ENCODE measurements at regions not wholly inside any gene's neighbourhood (a gene's known extent, or its start where the extent isn't known, plus 50 kb on each side); places are given as distances from the start of the nearest gene placed in this dataset.
"Not testable (repeated sequence)": the region's sequence is repeated elsewhere in the genome, so short reads cannot be mapped to it uniquely, and the experiment has no call there.

- DNase-seq = no peak
These were observed 199.5 kb downstream of the TBC1D2B start for GRCh38 chr15:77877869-77878577.

GRCh38 chr15:77876107-77876820 is 201.2 kb downstream of the TBC1D2B start:
- not testable (repeated sequence) for DNase-seq

- DNase-seq = peak; percentile 48 to 62
These were observed 202.3 kb downstream of the TBC1D2B start for GRCh38 chr15:77875066-77875721.

- DNase-seq = no peak
These were observed 203.4 kb downstream of the TBC1D2B start for GRCh38 chr15:77874063-77874462.

- DNase-seq = not testable (repeated sequence)
These were observed 204.7 kb downstream of the TBC1D2B start for GRCh38 chr15:77872521-77873425.

GRCh38 chr15:77871852-77872371 is 205.6 kb downstream of the TBC1D2B start:
- DNase-seq = peak in 1 of 2 experiments; percentile 4

- peak; percentile 57 to 67 for DNase-seq
These were observed 207.1 kb downstream of the TBC1D2B start for GRCh38 chr15:77870195-77871065.

GRCh38 chr15:77869021-77869895 is 208.3 kb downstream of the TBC1D2B start:
- no peak for DNase-seq

GRCh38 chr15:77868048-77868629 is 209.4 kb downstream of the TBC1D2B start:
- DNase-seq = not testable (repeated sequence)

GRCh38 chr15:77867266-77868047 is 210.1 kb downstream of the TBC1D2B start:
- no peak for DNase-seq

GRCh38 chr15:77866596-77867125 is 210.8 kb downstream of the TBC1D2B start:
- no peak for DNase-seq

- DNase-seq = no peak
These were observed 211.3 kb downstream of the TBC1D2B start for GRCh38 chr15:77866186-77866585.

GRCh38 chr15:77865701-77866100 is 211.8 kb downstream of the TBC1D2B start:
- DNase-seq = no peak

- DNase-seq = no peak
These were observed 212.4 kb downstream of the TBC1D2B start for GRCh38 chr15:77865106-77865610.

GRCh38 chr15:77864211-77865105 is 213.1 kb downstream of the TBC1D2B start:
- no peak for DNase-seq

GRCh38 chr15:77863491-77864105 is 213.9 kb downstream of the TBC1D2B start:
- no peak for DNase-seq

GRCh38 chr15:77862651-77863104 is 214.8 kb downstream of the TBC1D2B start:
- no peak for DNase-seq

Data from activated CD4-positive, alpha-beta T cell treated with anti-CD3 and anti-CD28 coated beads, Interleukin-2, amount 50 U/mL, for 48 hours (primary cell).